ENCODE measurements at regions not wholly inside any gene's neighbourhood (a gene's known extent, or its start where the extent isn't known, plus 50 kb on each side); places are given as distances from the start of the nearest gene placed in this dataset.

GRCh38 chr2:34244195-34244594 is 645.1 kb upstream of the FAM98A start:
- ATAC-seq (no peak), DNase-seq (no peak), FAIRE-seq (no peak)
- Histone ChIP-seq H3K4me3 (no peak overlapping the region), H3K9me3 (no peaks in the 10 kb centered on the region), H3K27ac (no peak overlapping the region), H3K36me3 (no peaks in the 10 kb centered on the region), H3K27me3 (no peaks in the 10 kb centered on the region), H3K4me1 (peaks cover 11 to 15% (median 14%) of the 10 kb centered on the region in 3 donors)
- WGBS, 2 donors: 78 to 87% methylated on average over 3 of the region's 3 CpGs
- intact Hi-C loops (cut with DNase I): no loop called here
- no peak for TF ChIP-seq CTCF (IDR thresholded peaks at IDR 0.05)

- Histone ChIP-seq H3K4me1 (peaks cover 11 to 15% (median 14%) of the 10 kb centered on the region in 3 donors), H3K36me3 (no peaks in the 10 kb centered on the region), H3K27me3 (no peaks in the 10 kb centered on the region), H3K4me3 (no peak overlapping the region), H3K9me3 (no peaks in the 10 kb centered on the region), H3K27ac (peak overlapping the region; percentile 56 to 84 (median 68))
- FAIRE-seq (no peak), ATAC-seq (peak; percentile 88 to 96 (median 92)), DNase-seq (peak in 5 of 6 donors; percentile 41 to 91 (median 83))
- TF ChIP-seq CTCF (IDR thresholded peaks at IDR 0.05): no peak
- intact Hi-C loops (cut with DNase I): no loop called here
- WGBS, 2 donors: 5 to 8% methylated on average over 3 of the region's 3 CpGs
Measured at GRCh38 chr2:34242763-34243123, 643.6 kb upstream of the FAM98A start.

GRCh38 chr2:34241905-34242762 is 643.0 kb upstream of the FAM98A start:
- peak in 4 of 6 donors; percentile 18 to 50 (median 36) for DNase-seq
- H3K36me3 ChIP-seq: no peaks in the 10 kb centered on the region
- no peak for TF ChIP-seq CTCF (IDR thresholded peaks at IDR 0.05)
- FAIRE-seq: no peak
- H3K4me1 ChIP-seq: peaks cover 11 to 15% (median 14%) of the 10 kb centered on the region in 3 donors
- H3K27me3 ChIP-seq: no peaks in the 10 kb centered on the region
- peak; percentile 66 to 86 (median 82) for ATAC-seq
- no peak overlapping the region for H3K4me3 ChIP-seq
- intact Hi-C loops (cut with DNase I): no loop called here
- 47 to 48% methylated on average over 6 of the region's 6 CpGs for WGBS, 2 donors
- H3K9me3 ChIP-seq: no peaks in the 10 kb centered on the region
- peak overlapping the region; percentile 56 to 84 (median 68) for H3K27ac ChIP-seq

- DNase-seq: no peak
- WGBS, 2 donors: 86 to 95% methylated on average over 1 of the region's 1 CpG
- Histone ChIP-seq H3K4me1 (peaks cover 11 to 20% (median 19%) of the 10 kb centered on the region in 3 donors), H3K27ac (no peak overlapping the region), H3K4me3 (no peak overlapping the region), H3K27me3 (no peaks in the 10 kb centered on the region), H3K9me3 (no peaks in the 10 kb centered on the region), H3K36me3 (no peaks in the 10 kb centered on the region)
- FAIRE-seq: no peak
- TF ChIP-seq CTCF (IDR thresholded peaks at IDR 0.05): no peak
- ATAC-seq: no peak
- intact Hi-C loops (cut with DNase I): no loop called here
Measured at GRCh38 chr2:34239511-34239910, 640.4 kb upstream of the FAM98A start.

DNA sequence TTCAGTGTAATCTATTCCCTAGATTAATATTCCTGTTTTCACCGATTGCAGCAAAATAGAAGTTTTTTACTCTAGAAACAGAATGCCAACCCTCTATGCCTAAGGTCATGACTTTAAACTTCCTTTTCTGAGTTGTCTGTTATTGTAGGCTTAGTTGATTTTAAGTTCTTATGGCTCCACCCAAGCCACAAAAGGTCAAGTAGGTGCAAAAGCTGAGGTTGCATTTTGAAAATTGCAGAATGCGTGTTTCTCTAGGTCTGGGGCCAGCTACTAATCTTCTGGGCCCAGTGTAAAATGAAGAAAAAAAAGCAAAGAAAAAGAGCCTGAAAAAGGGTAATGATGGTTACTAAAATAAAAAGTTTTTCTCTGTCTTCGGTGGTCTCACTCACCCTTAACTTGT is 635.7 kb upstream of the FAM98A start:
- peaks cover 0 to 16% (median 11%) of the 10 kb centered on the region in 3 donors for H3K4me1 ChIP-seq
- no peak for TF ChIP-seq CTCF (IDR thresholded peaks at IDR 0.05)
- FAIRE-seq: no peak
- no peaks in the 10 kb centered on the region for H3K36me3 ChIP-seq
- H3K9me3 ChIP-seq: no peaks in the 10 kb centered on the region
- no peaks in the 10 kb centered on the region for H3K27me3 ChIP-seq
- no peak overlapping the region for H3K27ac ChIP-seq
- intact Hi-C loops (cut with DNase I): no loop called here
- WGBS, 2 donors: 58 to 60% methylated on average over 3 of the region's 3 CpGs
- no peak for DNase-seq
- no peak overlapping the region for H3K4me3 ChIP-seq
- peak in 2 of 4 donors; percentile 29 to 46 for ATAC-seq
